Neuronal stem cell (in vitro differentiated cells): ENCODE measurements at regions not wholly inside any gene's neighbourhood (a gene's known extent, or its start where the extent isn't known, plus 50 kb on each side); places are given as distances from the start of the nearest gene placed in this dataset.

Experiments used
- DNase-seq: peaks from one replicate; pipeline ENCODE4 v3.0.0-alpha.2; 2013; ENCODE audit warnings: low spot score
- H2AFZ ChIP-seq: one replicate; pipeline ENCODE4 v1.6.1; 2013; ENCODE audit warnings: mild to moderate bottlenecking, low read length, inconsistent platforms
- H2AK5ac ChIP-seq: 2 replicates; pipeline ENCODE4 v1.6.1; 2013; ENCODE audit warnings: low read depth, mild to moderate bottlenecking, inconsistent platforms, low read length, moderate library complexity, mixed read lengths
- H2BK120ac ChIP-seq: 2 replicates; pipeline ENCODE4 v1.6.1; 2013; ENCODE audit warnings: low read depth, mild to moderate bottlenecking, inconsistent platforms, low read length, moderate library complexity, mixed read lengths
- H2BK12ac ChIP-seq: one replicate; pipeline ENCODE4 v1.6.1; 2013; ENCODE audit warnings: low read length, inconsistent platforms
- H2BK15ac ChIP-seq: 2 replicates; pipeline ENCODE4 v1.6.1; 2013; ENCODE audit warnings: mild to moderate bottlenecking, low read length, inconsistent platforms, mixed read lengths
- H2BK5ac ChIP-seq: one replicate; pipeline ENCODE4 v1.6.1; 2013; ENCODE audit warnings: inconsistent platforms, mild to moderate bottlenecking, low read length, moderate library complexity
- H3K14ac ChIP-seq: one replicate; pipeline ENCODE4 v1.6.1; 2013; ENCODE audit warnings: low read length, inconsistent platforms
- H3K18ac ChIP-seq: 2 replicates; pipeline ENCODE4 v1.6.1; 2013; ENCODE audit warnings: low read length, inconsistent platforms
- H3K23ac ChIP-seq: 2 replicates; pipeline ENCODE4 v1.6.1; 2013; ENCODE audit warnings: low read depth, mild to moderate bottlenecking, mixed read lengths, low read length, inconsistent platforms; ENCODE audit not compliant: poor library complexity
- H3K27ac ChIP-seq: replicated peaks from 3 replicates; pipeline ENCODE4 v1.5.1; 2013; ENCODE audit warnings: low read length, inconsistent platforms
- H3K27me3 ChIP-seq, 3 experiments: 2 replicates each; pipeline ENCODE4 v1.6.1; 2013; ENCODE audit warnings: low read length in 3 of 3, mild to moderate bottlenecking in 2 of 3, inconsistent platforms in 1 of 3, low read depth in 1 of 3, mixed read lengths in 1 of 3, moderate library complexity in 1 of 3; ENCODE audit not compliant: control insufficient read depth in 3 of 3, insufficient read depth in 3 of 3
- H3K36me3 ChIP-seq, 2 donors: replicated peaks in 1 of 2; 2 replicates each; pipeline ENCODE4 v1.6.1; 2013; ENCODE audit warnings: low read length in 2 of 2; ENCODE audit not compliant: control insufficient read depth in 2 of 2, insufficient read depth in 2 of 2
- H3K4ac ChIP-seq: 2 replicates; pipeline ENCODE4 v1.6.1; 2013; ENCODE audit warnings: inconsistent platforms, mild to moderate bottlenecking, low read length, moderate library complexity
- H3K4me1 ChIP-seq, 2 donors: 1 replicate in 1 of 2; 2 replicates in 1 of 2; pipeline ENCODE4 v1.6.1; 2013; ENCODE audit warnings: low read length in 2 of 2, low read depth in 1 of 2; ENCODE audit not compliant: control insufficient read depth in 2 of 2, insufficient read depth in 1 of 2
- H3K4me2 ChIP-seq: one replicate; pipeline ENCODE4 v1.6.1; 2013; ENCODE audit warnings: mild to moderate bottlenecking, low read length, inconsistent platforms; ENCODE audit not compliant: insufficient read depth, poor library complexity, severe bottlenecking
- H3K4me3 ChIP-seq, 2 donors: 2 replicates each; pipeline ENCODE4 v1.5.1; 2013; ENCODE audit warnings: low read length in 2 of 2, mild to moderate bottlenecking in 2 of 2, inconsistent platforms in 1 of 2, moderate library complexity in 1 of 2
- H3K79me1 ChIP-seq: one replicate; pipeline ENCODE4 v1.6.1; 2013; ENCODE audit warnings: low read depth, mild to moderate bottlenecking, inconsistent platforms, low read length, moderate library complexity
- H3K9ac ChIP-seq: one replicate; pipeline ENCODE4 v1.6.1; 2013; ENCODE audit warnings: mild to moderate bottlenecking, low read depth, low read length, inconsistent platforms; ENCODE audit not compliant: poor library complexity
- H3K9me3 ChIP-seq, 2 donors: replicated peaks in 1 of 2; 2 replicates each; pipeline versions ENCODE3 to v1.6.1; 2013; ENCODE audit warnings: low read length in 2 of 2, mild to moderate bottlenecking in 2 of 2, inconsistent platforms in 1 of 2, low read depth in 1 of 2, mixed read lengths in 1 of 2, moderate library complexity in 1 of 2; ENCODE audit not compliant: control insufficient read depth in 2 of 2, insufficient read depth in 1 of 2
- H4K8ac ChIP-seq: one replicate; pipeline ENCODE4 v1.6.1; 2013; ENCODE audit warnings: low read depth, mild to moderate bottlenecking, inconsistent platforms, low read length, moderate library complexity
- H4K91ac ChIP-seq: one replicate; pipeline ENCODE4 v1.6.1; 2013; ENCODE audit warnings: low read length, low read depth, mild to moderate bottlenecking, inconsistent platforms; ENCODE audit not compliant: poor library complexity
- WGBS, 2 donors: extraction: QIAGEN DNeasy Blood & Tissue Kit; methylation state at CpG; one replicate each; pipeline ENCODE4 v1.1.7; 2013; ENCODE audit warnings: missing lambda C conversion rate in 2 of 2, mixed read lengths in 1 of 2; ENCODE audit not compliant: insufficient read length in 2 of 2, insufficient replicate concordance in 1 of 2; ENCODE audit errors: extremely low coverage in 2 of 2; 5-methylcytosine and 5-hydroxymethylcytosine counted together

- no peak overlapping the region for H3K4me2 ChIP-seq
- H2BK120ac ChIP-seq, result no peak overlapping the region
- no CpG with 5 or more reads among the region's 8 CpGs for WGBS, 2 donors
- H3K79me1 ChIP-seq, result peaks cover 3% of the 10 kb centered on the region
- H3K18ac ChIP-seq, result no peak overlapping the region
- no peak overlapping the region for H2BK15ac ChIP-seq
- H2AK5ac ChIP-seq, result no peak overlapping the region
- H2BK12ac ChIP-seq, result no peak overlapping the region
- H4K8ac ChIP-seq, result no peak overlapping the region
- H3K4me1 ChIP-seq, result peaks cover 0 to 11% of the 10 kb centered on the region in 2 donors
- peaks cover 0 to 7% of the 10 kb centered on the region in 2 donors for H3K9me3 ChIP-seq
- H3K4me3 ChIP-seq, result no peak overlapping the region
- H3K4ac ChIP-seq, result no peak overlapping the region
- H3K36me3 ChIP-seq, result peaks cover 0 to 2% of the 10 kb centered on the region in 2 donors
- no peak overlapping the region for H3K27ac ChIP-seq
- no peak for DNase-seq
- no peak overlapping the region for H2AFZ ChIP-seq
- no peak overlapping the region for H2BK5ac ChIP-seq
- no peak overlapping the region for H3K14ac ChIP-seq
- peaks cover 0 to 1% (median 0%) of the 10 kb centered on the region in 3 experiments for H3K27me3 ChIP-seq
- H3K23ac ChIP-seq, result no peak overlapping the region
- no peak overlapping the region for H4K91ac ChIP-seq
- H3K9ac ChIP-seq, result no peak overlapping the region
Measured at GRCh38 chr2:129762386-129763189, 216.9 kb upstream of the RAB6C start.

- no peak overlapping the region for H2AFZ ChIP-seq
- H3K27ac ChIP-seq, result no peak overlapping the region
- no peak overlapping the region for H3K4me3 ChIP-seq
Measured at GRCh38 chr2:129763190-129763846, 216.1 kb upstream of the RAB6C start.

GRCh38 chr2:129763966-129764365, 215.5 kb upstream of the RAB6C start:
- H3K4me2 ChIP-seq, result no peak overlapping the region
- no peak for DNase-seq

More at GRCh38 chr2:129763190-129763846, 216.1 kb upstream of the RAB6C start:
- Histone ChIP-seq H4K8ac (no peak overlapping the region), H3K27me3 (peaks cover 0 to 1% (median 0%) of the 10 kb centered on the region in 3 experiments), H3K9ac (no peak overlapping the region), H4K91ac (no peak overlapping the region), H2BK12ac (no peak overlapping the region), H3K23ac (no peak overlapping the region), H3K4ac (no peak overlapping the region), H3K4me2 (no peak overlapping the region), H3K14ac (no peak overlapping the region), H2BK15ac (no peak overlapping the region), H3K79me1 (peaks cover 3% of the 10 kb centered on the region), H2BK120ac (no peak overlapping the region), H3K36me3 (peaks cover 0 to 2% of the 10 kb centered on the region in 2 donors), H3K9me3 (peaks cover 0 to 7% of the 10 kb centered on the region in 2 donors), H3K18ac (no peak overlapping the region), H3K4me1 (peaks cover 0 to 6% of the 10 kb centered on the region in 2 donors), H2BK5ac (no peak overlapping the region), H2AK5ac (no peak overlapping the region)
- no CpG with 5 or more reads among the region's 10 CpGs for WGBS, 2 donors
- DNase-seq, result no peak

More at GRCh38 chr2:129763966-129764365, 215.5 kb upstream of the RAB6C start:
- Histone ChIP-seq H4K91ac (no peak overlapping the region), H3K9me3 (peaks cover 0 to 9% of the 10 kb centered on the region in 2 donors), H2BK12ac (no peak overlapping the region), H3K23ac (no peak overlapping the region), H3K4me1 (peaks cover 0 to 6% of the 10 kb centered on the region in 2 donors), H3K9ac (no peak overlapping the region), H2BK120ac (no peak overlapping the region), H3K27me3 (peaks cover 0 to 1% (median 0%) of the 10 kb centered on the region in 3 experiments), H3K18ac (no peak overlapping the region), H3K27ac (no peak overlapping the region), H2BK15ac (no peak overlapping the region), H3K14ac (no peak overlapping the region), H3K79me1 (peaks cover 3% of the 10 kb centered on the region), H3K4ac (no peak overlapping the region), H2BK5ac (no peak overlapping the region), H2AK5ac (no peak overlapping the region), H2AFZ (no peak overlapping the region), H3K36me3 (peaks cover 0 to 2% of the 10 kb centered on the region in 2 donors), H4K8ac (no peak overlapping the region), H3K4me3 (no peak overlapping the region)
- no CpG with 5 or more reads among the region's 5 CpGs for WGBS, 2 donors
